Inflammatory macrophage treated with lipopolysaccharide for 4 hours (primary cell): ENCODE measurements at regions not wholly inside any gene's neighbourhood (a gene's known extent, or its start where the extent isn't known, plus 50 kb on each side); places are given as distances from the start of the nearest gene placed in this dataset.
"Not testable (repeated sequence)": the region's sequence is repeated elsewhere in the genome, so short reads cannot be mapped to it uniquely, and the experiment has no call there.

ENCODE experiments used
- DNase-seq: peaks from one replicate; pipeline ENCODE4 v3.0.0-alpha.2; 2020

GRCh38 chr18:71036783-71037182 is 747.9 kb downstream of the SOCS6 start:
- no peak for DNase-seq

- DNase-seq = not testable (repeated sequence)
Observed at GRCh38 chr18:71031296-71032191, 742.7 kb downstream of the SOCS6 start.

DNA sequence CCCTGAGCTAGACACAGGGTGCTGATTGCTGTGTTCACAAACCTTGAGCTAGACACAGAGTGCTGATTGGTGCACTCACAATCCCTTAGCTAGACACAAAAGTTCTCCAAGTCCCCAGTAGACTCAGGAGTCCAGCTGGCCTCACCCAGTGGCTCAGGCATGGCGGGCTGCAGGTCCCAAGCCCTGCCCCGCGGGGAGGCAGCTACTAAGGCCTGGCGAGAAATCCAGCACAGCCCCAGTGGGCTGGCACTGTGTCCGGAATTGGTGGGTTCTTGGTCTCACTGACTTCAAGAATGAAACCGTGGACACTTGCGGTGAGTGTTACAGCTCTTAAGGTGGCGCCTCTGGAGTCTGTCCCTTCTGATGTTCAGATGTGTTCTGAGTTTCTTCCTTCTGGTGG is 741.2 kb downstream of the SOCS6 start:
- DNase-seq = not testable (repeated sequence)

DNA sequence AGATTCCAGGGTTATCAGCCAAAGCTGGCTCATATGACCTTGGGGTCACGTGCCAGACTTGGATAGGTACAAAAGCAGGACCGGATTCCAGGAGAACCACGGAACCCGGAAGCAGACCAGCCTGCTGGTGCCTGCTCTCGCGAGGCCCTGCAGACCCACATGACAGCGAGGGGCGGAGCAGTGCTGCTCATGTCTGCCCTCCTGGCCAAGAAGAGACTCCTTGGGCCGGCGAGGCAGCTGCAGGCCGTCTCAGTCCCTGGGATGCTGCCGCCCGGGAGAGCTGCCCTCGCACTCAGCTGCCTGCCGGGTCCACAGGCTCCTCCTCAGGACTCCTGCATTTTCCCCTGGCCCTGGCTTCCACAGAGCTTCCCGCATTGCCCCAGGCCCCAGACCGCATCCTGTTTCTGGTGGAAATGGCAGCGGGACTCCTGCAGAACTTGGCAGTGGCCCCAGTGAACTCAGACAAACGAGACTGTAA is 739.5 kb downstream of the SOCS6 start:
- DNase-seq = no peak

DNA sequence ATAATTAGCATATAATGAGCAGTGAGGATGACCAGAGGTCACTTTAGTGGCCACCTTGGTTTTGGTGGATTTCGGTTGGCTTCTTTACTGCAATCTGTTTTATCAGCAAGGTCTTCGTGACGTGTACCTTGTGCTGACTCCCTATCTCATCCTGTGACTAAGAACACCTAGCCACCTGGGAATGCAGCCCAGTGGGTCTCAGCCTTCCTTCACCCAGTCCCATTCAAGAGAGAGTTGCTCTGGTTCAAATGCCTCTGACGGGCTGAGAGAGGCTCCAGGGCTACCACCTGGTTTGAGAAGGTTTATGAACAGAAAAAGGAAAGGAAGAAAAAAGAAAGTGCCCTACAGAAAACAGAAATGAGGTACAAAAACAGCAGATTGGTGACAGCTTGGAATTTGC is 738.7 kb downstream of the SOCS6 start:
- DNase-seq = no peak

GRCh38 chr18:71025505-71026225 is 736.8 kb downstream of the SOCS6 start:
- no peak for DNase-seq

GRCh38 chr18:71022389-71022788 is 733.5 kb downstream of the SOCS6 start:
- DNase-seq = no peak

GRCh38 chr18:71021030-71021362 is 732.2 kb downstream of the SOCS6 start:
- DNase-seq = no peak

DNA sequence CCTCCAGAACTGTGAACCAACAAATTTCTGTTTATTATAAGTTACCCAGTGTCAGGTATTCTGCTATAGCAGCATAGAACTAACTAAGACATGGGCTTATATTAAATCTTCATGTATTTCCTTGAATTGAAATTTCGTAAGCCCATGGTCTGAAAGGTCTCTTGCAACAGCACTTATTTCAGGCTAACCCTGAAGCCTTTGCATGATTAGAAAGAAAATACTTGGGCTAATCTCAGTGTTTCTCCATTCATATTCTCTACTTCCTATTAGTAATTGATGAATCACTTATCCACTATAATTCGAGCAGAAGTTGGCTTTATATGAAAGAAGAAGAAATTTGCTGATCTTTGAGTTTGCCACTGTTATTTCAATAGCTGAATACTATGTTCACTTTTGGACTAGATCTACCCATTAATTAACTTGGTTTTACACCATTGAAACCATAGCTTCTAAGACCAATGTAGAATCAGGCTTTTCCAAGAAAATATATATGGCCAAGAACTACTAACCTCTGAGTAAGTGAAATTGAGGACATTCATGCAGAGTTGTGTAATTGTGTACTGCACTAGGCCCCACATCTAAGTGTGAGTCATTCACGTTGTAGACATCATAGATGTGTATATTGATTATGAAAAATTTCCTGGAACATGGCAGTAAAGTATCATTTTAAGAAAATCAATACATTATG is 731.6 kb downstream of the SOCS6 start:
- no peak for DNase-seq

DNA sequence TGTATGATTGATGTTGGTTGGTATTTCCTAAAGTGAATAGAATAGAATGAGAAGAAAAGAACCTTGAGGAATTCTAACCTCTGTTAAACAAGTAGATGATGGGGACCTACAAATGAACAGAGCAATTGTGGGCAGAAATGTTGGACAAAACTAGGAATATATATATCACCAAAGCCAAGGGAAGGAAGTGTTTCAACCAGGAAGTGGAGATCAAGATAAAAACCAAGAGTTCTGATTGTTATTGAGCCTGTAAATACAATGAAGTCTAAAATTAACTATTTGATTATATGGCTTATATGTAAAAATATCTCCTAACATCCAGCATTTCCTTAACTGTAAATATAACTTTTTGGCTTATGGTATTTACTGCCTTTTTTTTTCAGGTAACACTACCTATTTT is 730.0 kb downstream of the SOCS6 start:
- no peak for DNase-seq

DNA sequence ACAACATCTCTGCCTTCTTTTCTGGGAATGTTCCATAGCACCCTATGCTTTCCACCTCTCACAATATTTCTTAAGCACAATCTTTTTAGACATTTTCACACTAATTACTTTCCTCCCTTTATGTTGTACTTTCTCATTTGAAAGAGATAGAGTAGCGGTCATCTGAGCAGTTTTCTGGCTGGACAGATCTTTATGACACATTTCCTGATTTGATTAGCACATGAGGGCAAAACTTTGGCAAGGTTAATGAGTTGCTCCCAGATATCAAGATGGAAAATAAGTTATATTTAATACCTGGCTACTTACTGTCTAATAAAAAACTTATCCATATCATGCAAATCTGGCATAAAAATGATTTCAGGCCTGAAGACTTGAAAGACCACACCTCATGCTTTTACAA is 723.9 kb downstream of the SOCS6 start:
- DNase-seq = no peak

GRCh38 chr18:71011389-71011788 is 722.5 kb downstream of the SOCS6 start:
- DNase-seq = no peak

GRCh38 chr18:71008257-71008656 is 719.4 kb downstream of the SOCS6 start:
- no peak for DNase-seq

GRCh38 chr18:71001597-71001996 is 712.8 kb downstream of the SOCS6 start:
- DNase-seq = no peak

DNA sequence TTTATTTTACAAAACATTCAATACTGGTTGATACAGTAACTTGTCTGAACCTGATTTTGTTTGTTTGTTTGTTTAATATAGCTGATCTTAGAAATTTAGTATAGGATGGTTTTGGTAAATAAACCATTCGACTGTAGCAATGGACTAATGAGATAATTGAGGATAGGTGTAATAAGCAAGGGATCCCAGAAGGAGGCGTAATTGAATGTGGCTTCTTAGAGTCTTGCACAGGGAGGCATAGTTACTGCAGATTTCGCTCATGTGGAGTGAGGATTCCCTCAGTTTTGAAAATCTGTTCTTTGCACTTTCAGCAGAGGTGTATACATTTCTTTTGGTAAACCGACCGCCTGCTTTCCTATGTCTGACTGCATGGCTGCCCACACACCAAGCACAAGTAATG is 709.6 kb downstream of the SOCS6 start:
- no peak for DNase-seq

- no peak for DNase-seq
Observed at GRCh38 chr18:70994116-70994515, 705.3 kb downstream of the SOCS6 start.

GRCh38 chr18:70991577-70991976 is 702.7 kb downstream of the SOCS6 start:
- DNase-seq = no peak

GRCh38 chr18:70985948-70986347 is 697.1 kb downstream of the SOCS6 start:
- DNase-seq = no peak

DNA sequence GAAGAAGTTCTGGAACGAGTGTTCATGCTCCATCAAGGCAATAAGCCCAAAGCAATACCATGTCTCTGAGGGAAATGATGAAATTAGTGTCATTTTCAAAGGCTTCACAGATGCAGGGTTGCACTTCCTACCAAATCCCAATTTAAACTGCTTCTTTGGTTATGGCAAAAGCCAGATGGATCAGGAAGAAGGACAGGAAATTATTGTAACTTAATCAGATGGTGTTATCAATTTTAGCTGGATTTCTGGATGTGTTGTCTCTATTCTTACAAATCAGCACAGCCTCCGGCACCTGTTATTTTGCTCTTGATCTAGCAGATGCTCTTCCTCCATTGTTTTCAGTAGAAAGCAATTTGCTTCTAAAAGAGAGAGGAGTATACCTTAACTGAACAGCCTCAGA is 693.4 kb downstream of the SOCS6 start:
- DNase-seq = no peak

DNA sequence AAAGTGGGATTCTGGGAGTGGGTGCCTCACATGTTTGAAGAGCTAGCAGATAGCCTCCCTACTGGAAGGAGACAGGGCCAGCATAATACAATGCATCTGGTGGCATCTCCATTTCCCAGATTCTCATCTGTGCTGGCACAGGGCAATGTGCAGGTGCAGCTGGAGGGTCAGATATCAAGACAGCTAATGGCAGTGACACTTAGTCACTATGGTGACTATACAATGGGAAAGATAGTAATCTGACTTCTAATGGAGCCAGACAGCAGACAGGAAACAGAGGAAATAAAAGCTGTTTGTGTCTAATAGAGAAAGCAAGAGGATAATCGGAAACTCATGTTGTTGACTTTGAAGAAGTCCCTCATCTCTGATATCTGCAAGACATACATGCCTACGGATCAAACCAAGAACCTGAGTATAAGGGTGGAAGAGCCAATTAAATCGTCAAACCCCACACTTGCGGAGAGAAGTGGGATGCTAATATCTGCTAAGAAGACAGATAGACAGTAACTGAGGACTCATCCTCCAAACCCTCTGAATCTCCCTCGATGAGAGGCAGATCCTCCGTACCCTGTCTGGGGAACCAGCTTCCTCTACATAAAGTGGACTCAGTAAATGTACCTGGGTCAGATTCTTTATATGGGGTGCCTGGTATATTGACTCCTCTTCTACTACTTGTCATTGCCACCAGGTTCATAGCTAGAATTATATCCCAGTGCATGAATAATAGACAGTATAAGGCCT is 692.7 kb downstream of the SOCS6 start:
- DNase-seq = no peak

DNA sequence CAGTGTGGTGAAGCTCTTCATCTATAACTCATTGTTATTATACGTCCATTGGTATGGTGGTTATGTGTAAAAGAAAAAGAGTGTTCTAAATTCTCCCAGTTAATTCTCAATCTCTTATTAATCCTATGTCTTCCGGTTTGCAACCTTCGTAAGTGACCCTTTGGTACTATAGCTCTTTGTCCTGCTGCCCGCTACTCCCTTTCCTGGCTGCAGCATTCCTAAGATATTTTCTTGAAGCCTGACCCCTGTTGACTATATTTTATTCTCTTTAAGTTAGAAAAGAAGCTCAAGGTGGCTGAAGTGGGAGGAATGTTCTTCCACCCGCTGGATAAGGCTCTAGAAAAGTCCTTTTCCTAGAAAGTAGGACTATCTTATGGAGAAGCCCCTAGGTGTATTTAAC is 684.8 kb downstream of the SOCS6 start:
- DNase-seq = no peak

DNA sequence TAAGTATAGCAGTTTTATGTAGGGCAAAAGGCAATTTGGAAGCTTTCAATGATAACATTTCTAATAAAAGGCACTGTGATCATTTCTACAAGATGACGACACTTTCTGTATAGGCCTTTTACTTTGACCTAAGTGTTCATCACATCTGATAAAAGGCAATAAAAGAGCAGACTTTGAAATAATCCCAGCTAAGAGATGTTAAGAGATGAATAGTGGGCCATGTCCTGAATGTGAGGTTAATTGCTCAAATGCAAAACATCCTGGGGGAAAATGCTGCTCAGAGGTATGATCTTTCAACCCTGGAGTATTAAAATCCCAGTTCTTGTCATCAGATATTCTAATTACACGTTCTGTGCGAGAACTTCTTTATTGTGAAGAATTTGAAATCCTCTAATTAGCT is 677.6 kb downstream of the SOCS6 start:
- no peak for DNase-seq

DNA sequence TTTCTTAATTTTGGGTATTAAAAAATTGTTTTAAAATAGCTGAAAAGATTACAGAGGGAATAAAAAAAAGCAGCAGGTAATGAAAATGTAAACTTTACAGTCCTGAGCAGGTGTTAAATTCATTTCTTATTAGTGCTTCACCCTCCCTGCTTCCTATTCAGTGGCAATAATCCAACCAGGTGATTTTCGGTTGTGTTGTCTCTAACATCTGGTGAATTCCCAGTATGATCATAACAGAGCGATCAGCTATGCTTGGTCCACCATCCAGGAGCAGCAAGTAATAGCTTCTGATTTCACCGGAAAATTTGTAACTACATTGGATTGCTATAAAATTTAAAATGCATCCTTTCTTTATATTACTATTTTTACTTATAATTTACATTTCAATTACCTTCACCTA is 673.1 kb downstream of the SOCS6 start:
- DNase-seq = no peak
